Right atrium auricular region (tissue), 2 donors: ENCODE measurements at regions not wholly inside any gene's neighbourhood (a gene's known extent, or its start where the extent isn't known, plus 50 kb on each side); places are given as distances from the start of the nearest gene placed in this dataset.
A peak's percentile ranks its signal among the peaks of the same experiment; 100 is the strongest.
"Not testable (repeated sequence)": the region's sequence is repeated elsewhere in the genome, so short reads cannot be mapped to it uniquely, and the experiment has no call there.

Experiments used
- DNase-seq: peaks from one replicate; pipeline ENCODE4 v3.0.0-alpha.2; 2019; ENCODE audit warnings: low spot score
- H3K27ac ChIP-seq, 2 donors: fragments of 200-600 bp; sonication (generic); 1 replicate in 1 of 2; 2 replicates in 1 of 2; pipeline ENCODE4 v1.5.1; 2016 to 2019
- H3K27me3 ChIP-seq, 2 donors: fragments of 200-600 bp; sonication (generic); one replicate each; pipeline versions ENCODE4 v1.5.1 to v1.6.0; 2017 to 2019
- H3K36me3 ChIP-seq: fragments of 200-600 bp; sonication (generic); one replicate; pipeline ENCODE4 v1.5.1; 2016
- H3K4me1 ChIP-seq, 2 donors: fragments of 200-600 bp; sonication (generic); one replicate each; pipeline versions ENCODE4 v1.5.1 to v1.6.0; 2017 to 2019
- H3K4me3 ChIP-seq, 2 donors: fragments of 200-600 bp; sonication (generic); 1 replicate in 1 of 2; 2 replicates in 1 of 2; pipeline ENCODE4 v1.5.1; 2017 to 2019; ENCODE audit warnings: mild to moderate bottlenecking in 1 of 2, moderate library complexity in 1 of 2
- H3K9me3 ChIP-seq, 2 donors: fragments of 200-600 bp; sonication (generic); one replicate each; pipeline ENCODE4 v1.5.1; 2019
- CTCF ChIP-seq, 2 donors: fragments of 200-600 bp; sonication (generic); IDR thresholded peaks; one replicate each; pipeline ENCODE4 v1.5.1; 2019; ENCODE audit warnings: antibody characterized with exemption in 2 of 2

- no peak for TF ChIP-seq CTCF (IDR thresholded peaks at IDR 0.05)
- Histone ChIP-seq H3K4me3 (no peak overlapping the region), H3K9me3 (no peaks in the 10 kb centered on the region), H3K27me3 (no peaks in the 10 kb centered on the region), H3K27ac (no peak overlapping the region), H3K4me1 (no peaks in the 10 kb centered on the region), H3K36me3 (no peaks in the 10 kb centered on the region)
- DNase-seq, result no peak
These were observed 57.3 kb upstream of the PRSS12 start for GRCh38 chr4:118410138-118410537.

- Histone ChIP-seq H3K27me3 (no peaks in the 10 kb centered on the region), H3K27ac (no peak overlapping the region), H3K4me1 (no peaks in the 10 kb centered on the region), H3K9me3 (no peaks in the 10 kb centered on the region), H3K36me3 (no peaks in the 10 kb centered on the region), H3K4me3 (no peak overlapping the region)
- DNase-seq, result no peak
- no peak for TF ChIP-seq CTCF (IDR thresholded peaks at IDR 0.05)
These were observed 64.5 kb upstream of the PRSS12 start for GRCh38 chr4:118417325-118417724.

- not testable (repeated sequence) for H3K4me3 ChIP-seq, H3K4me1 ChIP-seq, H3K27ac ChIP-seq, H3K9me3 ChIP-seq, H3K36me3 ChIP-seq, DNase-seq, H3K27me3 ChIP-seq
These were observed 65.0 kb upstream of the PRSS12 start for GRCh38 chr4:118417800-118418199.

GRCh38 chr4:118418396-118418795 is 65.6 kb upstream of the PRSS12 start:
- not testable (repeated sequence) for H3K4me3 ChIP-seq, H3K36me3 ChIP-seq, H3K9me3 ChIP-seq, H3K27me3 ChIP-seq, H3K4me1 ChIP-seq, H3K27ac ChIP-seq, DNase-seq

- not testable (repeated sequence) for H3K4me1 ChIP-seq, DNase-seq, H3K4me3 ChIP-seq, H3K36me3 ChIP-seq, H3K9me3 ChIP-seq, H3K27ac ChIP-seq, H3K27me3 ChIP-seq
These were observed 66.8 kb upstream of the PRSS12 start for GRCh38 chr4:118419626-118420025.

GRCh38 chr4:118424062-118424461 is 71.3 kb upstream of the PRSS12 start:
- DNase-seq, H3K36me3 ChIP-seq: not testable (repeated sequence)

GRCh38 chr4:118428881-118429280 is 76.1 kb upstream of the PRSS12 start:
- DNase-seq, H3K4me1 ChIP-seq, H3K4me3 ChIP-seq, H3K9me3 ChIP-seq, H3K36me3 ChIP-seq, H3K27ac ChIP-seq, H3K27me3 ChIP-seq: not testable (repeated sequence)

More at GRCh38 chr4:118424062-118424461, 71.3 kb upstream of the PRSS12 start:
- H3K4me3 ChIP-seq, H3K27ac ChIP-seq, H3K4me1 ChIP-seq, H3K27me3 ChIP-seq, H3K9me3 ChIP-seq: not testable (repeated sequence)
- peak; percentile 31 to 60 for TF ChIP-seq CTCF (IDR thresholded peaks at IDR 0.05)

- not testable (repeated sequence) for DNase-seq, H3K4me1 ChIP-seq, H3K36me3 ChIP-seq, H3K27me3 ChIP-seq, H3K4me3 ChIP-seq, H3K27ac ChIP-seq, H3K9me3 ChIP-seq
These were observed 79.6 kb upstream of the PRSS12 start for GRCh38 chr4:118432359-118432758.

GRCh38 chr4:118433612-118434375 is 81.0 kb upstream of the PRSS12 start:
- H3K9me3 ChIP-seq, DNase-seq: not testable (repeated sequence)
- peak overlapping the region in 1 of 2 donors; percentile 43 for H3K27ac ChIP-seq

GRCh38 chr4:118435415-118435814 is 82.6 kb upstream of the PRSS12 start:
- H3K27ac ChIP-seq, DNase-seq: not testable (repeated sequence)

More at GRCh38 chr4:118433612-118434375, 81.0 kb upstream of the PRSS12 start:
- H3K27me3 ChIP-seq, H3K4me3 ChIP-seq, H3K36me3 ChIP-seq, H3K4me1 ChIP-seq: not testable (repeated sequence)

GRCh38 chr4:118442115-118442837 is 89.5 kb upstream of the PRSS12 start:
- H3K27ac ChIP-seq, H3K4me1 ChIP-seq, H3K9me3 ChIP-seq, H3K27me3 ChIP-seq, DNase-seq, H3K36me3 ChIP-seq, H3K4me3 ChIP-seq: not testable (repeated sequence)

More at GRCh38 chr4:118435415-118435814, 82.6 kb upstream of the PRSS12 start:
- not testable (repeated sequence) for H3K4me1 ChIP-seq, H3K4me3 ChIP-seq, H3K27me3 ChIP-seq, H3K9me3 ChIP-seq, H3K36me3 ChIP-seq

- not testable (repeated sequence) for H3K27me3 ChIP-seq, H3K4me1 ChIP-seq, H3K4me3 ChIP-seq, H3K36me3 ChIP-seq, DNase-seq, H3K9me3 ChIP-seq, H3K27ac ChIP-seq
These were observed 94.6 kb upstream of the PRSS12 start for GRCh38 chr4:118447397-118447796.
